PC-3 (cell line): ENCODE measurements at regions not wholly inside any gene's neighbourhood (a gene's known extent, or its start where the extent isn't known, plus 50 kb on each side); places are given as distances from the start of the nearest gene placed in this dataset.
A peak's percentile ranks its signal among the peaks of the same experiment; 100 is the strongest.

Source experiments
- ATAC-seq: fragments of 200-7000 bp; cut with Tn5 transposase; 2 replicates; pipeline ENCODE4 v1.9.1; 2020; ENCODE audit warnings: mild to moderate bottlenecking, moderate library complexity
- BruUV-seq: library from RNA; stranded (reverse); fragments of 400-500 nt; replicated peaks from 2 replicates; lab custom pipeline; 2021; lab: Mats Ljungman, UMichigan
- CTCF ChIA-PET: fragments of 300-600 bp; sonication (Branson Sonifier 250); formaldehyde crosslinking; loops from one replicate; lab custom pipeline; 2022; ENCODE audit warnings: antibody characterized with exemption; lab: Charles Lee
- POLR2A ChIA-PET: fragments of 300-600 bp; sonication (Branson Sonifier 250); formaldehyde crosslinking; loops from one replicate; lab custom pipeline; 2022; ENCODE audit warnings: antibody characterized with exemption; ENCODE audit not compliant: unreplicated experiment; lab: Charles Lee
- DNase-seq: peaks from one replicate; pipeline ENCODE4 v3.0.0-alpha.2; 2015
- H2AFZ ChIP-seq: fragments of 300-600 bp; sonication (generic); 2 replicates; pipeline ENCODE4 v1.6.0; 2016; ENCODE audit warnings: antibody characterized with exemption, low read length
- H3F3A ChIP-seq: fragments of 300-600 bp; sonication (generic); one replicate; pipeline ENCODE4 v1.6.0; 2017; ENCODE audit warnings: antibody characterized with exemption, low read length, control low read depth, mild to moderate bottlenecking; ENCODE audit not compliant: unreplicated experiment
- H3K27ac ChIP-seq: fragments of 300-600 bp; sonication (generic); 2 replicates; pipeline ENCODE4 v1.5.1; 2016; ENCODE audit warnings: mild to moderate bottlenecking, low read length
- H3K27me3 ChIP-seq: fragments of 300-600 bp; sonication (generic); 2 replicates; pipeline ENCODE4 v1.6.1; 2016; ENCODE audit warnings: low read length, mixed read lengths
- H3K36me3 ChIP-seq: fragments of 300-600 bp; sonication (generic); 2 replicates; pipeline ENCODE4 v1.6.1; 2016; ENCODE audit warnings: low read depth, mixed run types, low read length, mixed read lengths
- H3K4me1 ChIP-seq: fragments of 300-600 bp; sonication (generic); 2 replicates; pipeline ENCODE4 v1.5.1; 2016; ENCODE audit warnings: low read length; ENCODE audit not compliant: insufficient read depth
- H3K4me2 ChIP-seq: fragments of 300-600 bp; sonication (generic); 2 replicates; pipeline ENCODE4 v1.6.0; 2016; ENCODE audit warnings: low read length
- H3K4me3 ChIP-seq: fragments of 300-600 bp; sonication (generic); 2 replicates; pipeline ENCODE4 v1.5.1; 2016; ENCODE audit warnings: mild to moderate bottlenecking, low read length, mixed read lengths
- H3K79me2 ChIP-seq: fragments of 300-600 bp; sonication (generic); 2 replicates; pipeline ENCODE4 v1.6.1; 2017; ENCODE audit warnings: low read length, mixed read lengths
- H3K9ac ChIP-seq: fragments of 300-600 bp; sonication (generic); 2 replicates; pipeline ENCODE4 v1.6.0; 2016; ENCODE audit warnings: mild to moderate bottlenecking, low read length
- H3K9me2 ChIP-seq: fragments of 300-600 bp; sonication (generic); replicated peaks from 2 replicates; pipeline ENCODE4 v1.6.1; 2016; ENCODE audit warnings: mixed run types, low read length, mixed read lengths
- H3K9me3 ChIP-seq: fragments of 300-600 bp; sonication (generic); 2 replicates; pipeline ENCODE4 v1.6.1; 2016; ENCODE audit warnings: low read length, mixed read lengths
- H4K20me1 ChIP-seq: fragments of 300-600 bp; sonication (generic); 2 replicates; pipeline ENCODE4 v1.6.1; 2016; ENCODE audit warnings: low read length, mixed read lengths
- EZH2 ChIP-seq: fragments of 300-600 bp; sonication (generic); IDR thresholded peaks from one replicate; pipeline ENCODE4 v1.6.1; 2017; ENCODE audit warnings: antibody characterized with exemption, mild to moderate bottlenecking, low read length; ENCODE audit not compliant: unreplicated experiment
- EZH2phosphoT487 ChIP-seq: fragments of 300-600 bp; sonication (generic); IDR thresholded peaks from 2 replicates; pipeline ENCODE4 v1.6.1; 2018; ENCODE audit warnings: mild to moderate bottlenecking, antibody characterized with exemption, low read length, borderline replicate concordance
- intact Hi-C: fragments of 100-400 bp; cut with micrococcal nuclease; formaldehyde crosslinking; loops from 2 replicates; pipeline ENCODE4 v1.9.0; 2023
- TF ChIP-seq, protein P1 (sequence below): fragments of 300-600 bp; sonication (generic); conservative IDR thresholded peaks from 2 replicates; pipeline ENCODE4 v1.5.1; 2017; ENCODE audit warnings: antibody characterized with exemption, low read depth, mild to moderate bottlenecking, low read length

DNA sequence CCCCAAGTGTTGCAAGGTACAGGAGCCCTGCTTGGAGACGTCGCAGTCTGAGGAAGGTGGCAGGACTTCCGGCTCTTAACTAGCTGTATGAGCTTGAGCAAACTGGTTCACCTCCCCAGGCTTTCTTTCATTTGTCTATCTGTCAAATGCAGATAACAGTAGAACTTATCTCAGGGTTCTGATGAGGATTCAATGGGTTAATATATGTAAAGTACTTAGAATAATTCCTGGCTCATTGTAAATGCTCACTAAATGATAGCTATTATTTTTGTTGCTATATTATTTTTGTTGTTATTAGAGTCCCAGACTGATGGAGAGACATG, 108.5 kb upstream of the IPO9 start:
- H3K27ac ChIP-seq: no peak overlapping the region
- intact Hi-C loops: no loop called here
- no peak overlapping the region for H3K9ac ChIP-seq
- H3K4me3 ChIP-seq: no peak overlapping the region
- no peak for DNase-seq
- H4K20me1 ChIP-seq: no peaks in the 10 kb centered on the region
- H3K36me3 ChIP-seq: no peaks in the 10 kb centered on the region
- CTCF ChIA-PET: no interaction called here
- no peaks in the 10 kb centered on the region for H3K79me2 ChIP-seq
- no peaks in the 10 kb centered on the region for H3K9me2 ChIP-seq
- POLR2A ChIA-PET: interaction anchor here (0.6 kb wide), 1 partner anchor 228 kb away, joined by 3 read pairs; no protein-coding TSS in a partner anchor
- H2AFZ ChIP-seq: no peak overlapping the region
- H3K9me3 ChIP-seq: no peaks in the 10 kb centered on the region
- no peak for ATAC-seq
- no TSS peak for BruUV-seq
- H3F3A ChIP-seq: no peaks in the 10 kb centered on the region
- H3K4me1 ChIP-seq: peaks cover 7% of the 10 kb centered on the region
- TF ChIP-seq EZH2phosphoT487 (no peak), EZH2 (no peak)
- TF ChIP-seq, protein P1, sequence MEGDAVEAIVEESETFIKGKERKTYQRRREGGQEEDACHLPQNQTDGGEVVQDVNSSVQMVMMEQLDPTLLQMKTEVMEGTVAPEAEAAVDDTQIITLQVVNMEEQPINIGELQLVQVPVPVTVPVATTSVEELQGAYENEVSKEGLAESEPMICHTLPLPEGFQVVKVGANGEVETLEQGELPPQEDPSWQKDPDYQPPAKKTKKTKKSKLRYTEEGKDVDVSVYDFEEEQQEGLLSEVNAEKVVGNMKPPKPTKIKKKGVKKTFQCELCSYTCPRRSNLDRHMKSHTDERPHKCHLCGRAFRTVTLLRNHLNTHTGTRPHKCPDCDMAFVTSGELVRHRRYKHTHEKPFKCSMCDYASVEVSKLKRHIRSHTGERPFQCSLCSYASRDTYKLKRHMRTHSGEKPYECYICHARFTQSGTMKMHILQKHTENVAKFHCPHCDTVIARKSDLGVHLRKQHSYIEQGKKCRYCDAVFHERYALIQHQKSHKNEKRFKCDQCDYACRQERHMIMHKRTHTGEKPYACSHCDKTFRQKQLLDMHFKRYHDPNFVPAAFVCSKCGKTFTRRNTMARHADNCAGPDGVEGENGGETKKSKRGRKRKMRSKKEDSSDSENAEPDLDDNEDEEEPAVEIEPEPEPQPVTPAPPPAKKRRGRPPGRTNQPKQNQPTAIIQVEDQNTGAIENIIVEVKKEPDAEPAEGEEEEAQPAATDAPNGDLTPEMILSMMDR: no peak
- no peaks in the 10 kb centered on the region for H3K27me3 ChIP-seq
- no peak overlapping the region for H3K4me2 ChIP-seq

DNA sequence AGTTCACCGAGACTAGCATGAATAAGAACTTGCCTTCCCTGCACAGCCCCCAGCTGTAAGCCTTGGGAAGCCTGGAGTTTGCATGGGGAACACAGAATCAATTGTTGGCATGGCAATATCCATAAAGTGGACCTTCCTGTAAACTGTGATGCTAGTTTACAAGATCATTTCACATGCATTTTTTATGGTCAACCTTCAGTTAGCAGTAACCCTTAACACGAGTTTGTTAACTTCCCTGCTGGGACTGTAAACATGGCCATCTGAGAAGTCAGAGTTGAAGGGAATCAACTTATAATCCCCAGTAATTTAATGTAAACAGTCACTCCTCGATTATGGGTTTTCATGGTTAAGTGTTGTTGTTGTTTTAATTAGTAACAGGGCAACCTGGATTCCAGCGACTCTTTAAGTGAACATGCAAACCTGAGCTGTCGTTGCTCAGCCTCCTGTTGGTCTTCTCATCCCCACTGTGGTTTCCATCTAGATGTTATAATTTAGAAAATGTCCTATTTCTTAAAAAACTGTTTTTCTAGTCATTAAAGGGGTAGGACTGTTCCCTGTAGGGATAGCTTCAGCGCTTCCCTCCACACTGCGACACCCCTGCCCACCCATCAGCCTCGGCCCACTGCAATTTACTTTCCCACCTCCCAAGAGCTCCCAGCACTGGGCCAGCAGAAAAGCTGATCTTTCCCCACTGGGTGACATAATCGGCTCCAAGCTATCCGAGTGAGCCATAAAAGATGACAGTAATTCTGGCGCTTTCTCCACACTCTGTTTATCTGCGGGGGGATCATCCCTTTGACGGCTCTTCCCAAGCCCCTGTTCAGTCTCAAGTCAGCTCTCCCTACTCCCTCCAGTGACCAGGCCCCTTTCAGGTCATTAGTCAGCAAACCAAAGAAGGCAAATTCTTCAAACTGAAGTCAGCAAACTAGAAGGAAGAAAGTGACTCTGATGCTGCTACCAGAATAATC, 107.6 kb upstream of the IPO9 start:
- Histone ChIP-seq H3K36me3 (no peaks in the 10 kb centered on the region), H3F3A (no peaks in the 10 kb centered on the region), H3K9me2 (no peaks in the 10 kb centered on the region), H3K4me3 (no peak overlapping the region), H3K79me2 (no peaks in the 10 kb centered on the region), H3K9ac (no peak overlapping the region), H3K4me1 (no peaks in the 10 kb centered on the region), H3K27me3 (no peaks in the 10 kb centered on the region), H4K20me1 (no peaks in the 10 kb centered on the region), H3K27ac (no peak overlapping the region), H3K9me3 (no peaks in the 10 kb centered on the region), H2AFZ (no peak overlapping the region), H3K4me2 (no peak overlapping the region)
- ChIA-PET POLR2A (no interaction called here), CTCF (no interaction called here)
- DNase-seq (no peak), ATAC-seq (peak; percentile 29; the same call in 1 of the 2 replicates)
- TF ChIP-seq, protein P1: no peak
- TF ChIP-seq EZH2: no peak
- TF ChIP-seq EZH2phosphoT487: no peak
- no TSS peak for BruUV-seq
- intact Hi-C loops: no loop called here
